ENCODE measurements at regions not wholly inside any gene's neighbourhood (a gene's known extent, or its start where the extent isn't known, plus 50 kb on each side); places are given as distances from the start of the nearest gene placed in this dataset.

DNA sequence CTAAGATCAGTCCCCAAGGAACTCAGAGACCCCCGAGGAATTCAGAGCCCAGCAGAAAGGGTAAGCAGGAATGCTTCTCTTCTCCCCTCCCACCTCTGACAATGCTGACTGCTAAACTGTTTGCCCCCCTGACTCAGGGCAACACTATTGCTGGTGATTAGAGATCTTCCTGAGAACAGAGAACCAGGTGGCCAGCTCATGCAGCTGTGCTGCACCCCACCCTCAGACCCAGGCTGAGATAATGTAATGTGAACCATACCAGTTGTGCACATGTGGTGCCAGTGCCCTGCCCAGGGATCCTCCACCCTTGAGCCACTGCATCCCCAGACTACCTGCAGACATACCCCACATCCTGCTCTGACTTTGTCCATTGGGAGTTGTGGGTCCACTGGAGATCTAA is 139.1 kb upstream of the ARG1 start:
- TF ChIP-seq, protein P1, sequence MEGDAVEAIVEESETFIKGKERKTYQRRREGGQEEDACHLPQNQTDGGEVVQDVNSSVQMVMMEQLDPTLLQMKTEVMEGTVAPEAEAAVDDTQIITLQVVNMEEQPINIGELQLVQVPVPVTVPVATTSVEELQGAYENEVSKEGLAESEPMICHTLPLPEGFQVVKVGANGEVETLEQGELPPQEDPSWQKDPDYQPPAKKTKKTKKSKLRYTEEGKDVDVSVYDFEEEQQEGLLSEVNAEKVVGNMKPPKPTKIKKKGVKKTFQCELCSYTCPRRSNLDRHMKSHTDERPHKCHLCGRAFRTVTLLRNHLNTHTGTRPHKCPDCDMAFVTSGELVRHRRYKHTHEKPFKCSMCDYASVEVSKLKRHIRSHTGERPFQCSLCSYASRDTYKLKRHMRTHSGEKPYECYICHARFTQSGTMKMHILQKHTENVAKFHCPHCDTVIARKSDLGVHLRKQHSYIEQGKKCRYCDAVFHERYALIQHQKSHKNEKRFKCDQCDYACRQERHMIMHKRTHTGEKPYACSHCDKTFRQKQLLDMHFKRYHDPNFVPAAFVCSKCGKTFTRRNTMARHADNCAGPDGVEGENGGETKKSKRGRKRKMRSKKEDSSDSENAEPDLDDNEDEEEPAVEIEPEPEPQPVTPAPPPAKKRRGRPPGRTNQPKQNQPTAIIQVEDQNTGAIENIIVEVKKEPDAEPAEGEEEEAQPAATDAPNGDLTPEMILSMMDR (conservative IDR thresholded peaks at IDR 0.05; ENCODE audit: low read length): no peak
- TF ChIP-seq EZH2phosphoT487 (IDR thresholded peaks at IDR 0.05; ENCODE audit: borderline replicate concordance): no peak

All from Loucy (cell line).